HUES48 (cell line): ENCODE measurements at regions not wholly inside any gene's neighbourhood (a gene's known extent, or its start where the extent isn't known, plus 50 kb on each side); places are given as distances from the start of the nearest gene placed in this dataset.
"Not testable (repeated sequence)": the region's sequence is repeated elsewhere in the genome, so short reads cannot be mapped to it uniquely, and the experiment has no call there.

Experiments used
- H3K27ac ChIP-seq: one replicate; pipeline ENCODE4 v1.7.0; 2013; ENCODE audit warnings: low read depth, low read length, inconsistent platforms
- H3K27me3 ChIP-seq: 2 replicates; pipeline ENCODE4 v1.6.1; 2013; ENCODE audit warnings: mild to moderate bottlenecking, low read length; ENCODE audit not compliant: control insufficient read depth, insufficient read depth
- H3K36me3 ChIP-seq: 2 replicates; pipeline ENCODE4 v1.6.1; 2013; ENCODE audit warnings: low read length; ENCODE audit not compliant: control insufficient read depth, insufficient read depth
- H3K4me1 ChIP-seq: 2 replicates; pipeline ENCODE4 v1.6.1; 2013; ENCODE audit warnings: mild to moderate bottlenecking, low read length; ENCODE audit not compliant: control insufficient read depth, insufficient read depth
- H3K4me3 ChIP-seq: 2 replicates; pipeline ENCODE4 v1.5.1; 2013; ENCODE audit warnings: mild to moderate bottlenecking, low read depth, low read length
- H3K9ac ChIP-seq: 2 replicates; pipeline ENCODE4 v1.6.1; 2013; ENCODE audit warnings: mild to moderate bottlenecking, low read depth, low read length, moderate library complexity
- H3K9me3 ChIP-seq: 2 replicates; pipeline ENCODE4 v1.6.1; 2013; ENCODE audit warnings: low read length; ENCODE audit not compliant: control insufficient read depth, insufficient read depth

DNA sequence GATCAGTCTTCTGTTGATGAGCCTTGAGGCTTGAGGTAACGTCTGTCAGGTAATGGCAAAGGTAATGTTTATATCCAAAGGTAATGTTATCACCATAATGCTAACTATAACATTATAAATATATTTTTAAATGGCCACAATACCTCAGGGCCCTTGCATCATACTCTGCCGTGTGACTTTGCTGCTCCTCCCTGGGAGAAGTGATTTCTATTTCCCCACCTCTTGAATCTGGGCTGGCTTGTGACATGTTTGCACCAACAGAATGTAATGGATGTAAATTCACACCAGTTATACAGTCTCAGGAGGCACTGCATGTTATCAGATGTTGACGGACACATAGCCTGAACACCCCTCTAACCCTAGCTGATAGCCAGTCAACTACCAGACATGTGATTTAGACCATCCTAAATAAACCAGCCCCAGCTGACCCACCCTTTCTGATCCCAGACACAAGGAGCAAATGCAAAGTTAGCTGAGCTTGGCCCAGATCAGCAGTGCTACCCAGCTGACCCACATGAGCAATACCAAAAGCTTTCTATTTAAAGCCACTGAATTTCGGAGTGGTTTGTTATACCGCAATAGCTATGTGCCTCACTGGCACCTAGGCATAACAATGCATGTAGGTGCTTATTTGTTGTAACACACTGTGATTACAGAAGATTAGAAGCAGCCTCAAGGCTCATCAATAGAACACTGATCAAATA, 93.8 kb upstream of the SIRPA start:
- peaks cover 36% of the 10 kb centered on the region for H3K27me3 ChIP-seq
- H3K9ac ChIP-seq = no peak overlapping the region
- H3K4me1 ChIP-seq = peaks cover 28% of the 10 kb centered on the region
- no peaks in the 10 kb centered on the region for H3K9me3 ChIP-seq
- H3K27ac ChIP-seq = no peak overlapping the region
- no peak overlapping the region for H3K4me3 ChIP-seq
- H3K36me3 ChIP-seq = no peaks in the 10 kb centered on the region

DNA sequence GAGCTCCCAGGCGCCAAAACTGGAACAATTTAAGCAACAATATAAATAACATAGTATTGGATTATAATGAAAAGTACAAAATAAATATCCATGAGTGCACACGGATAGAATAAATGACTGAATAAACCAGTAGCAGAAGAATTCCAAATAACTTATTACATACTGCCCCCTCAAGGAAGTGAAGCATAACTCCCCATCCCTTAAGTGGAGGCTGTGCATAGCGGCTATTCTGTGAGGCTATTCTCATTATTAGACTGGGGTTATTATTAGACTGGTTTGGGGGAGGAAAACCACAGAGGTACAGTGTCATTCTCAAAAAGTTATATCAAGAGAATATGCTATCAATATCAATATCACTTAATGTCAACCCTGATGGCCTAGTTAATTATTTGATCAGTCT, 94.4 kb upstream of the SIRPA start:
- Histone ChIP-seq H3K27me3 (peaks cover 32% of the 10 kb centered on the region), H3K9me3 (no peaks in the 10 kb centered on the region), H3K4me3 (no peak overlapping the region), H3K27ac (no peak overlapping the region), H3K9ac (no peak overlapping the region), H3K4me1 (peaks cover 28% of the 10 kb centered on the region), H3K36me3 (no peaks in the 10 kb centered on the region)

GRCh38 chr20:1800180-1800579, 95.0 kb upstream of the SIRPA start:
- Histone ChIP-seq H3K27ac (no peak overlapping the region), H3K9ac (no peak overlapping the region), H3K36me3 (no peaks in the 10 kb centered on the region), H3K27me3 (peaks cover 26% of the 10 kb centered on the region), H3K4me1 (peaks cover 26% of the 10 kb centered on the region), H3K9me3 (no peaks in the 10 kb centered on the region), H3K4me3 (no peak overlapping the region)

DNA sequence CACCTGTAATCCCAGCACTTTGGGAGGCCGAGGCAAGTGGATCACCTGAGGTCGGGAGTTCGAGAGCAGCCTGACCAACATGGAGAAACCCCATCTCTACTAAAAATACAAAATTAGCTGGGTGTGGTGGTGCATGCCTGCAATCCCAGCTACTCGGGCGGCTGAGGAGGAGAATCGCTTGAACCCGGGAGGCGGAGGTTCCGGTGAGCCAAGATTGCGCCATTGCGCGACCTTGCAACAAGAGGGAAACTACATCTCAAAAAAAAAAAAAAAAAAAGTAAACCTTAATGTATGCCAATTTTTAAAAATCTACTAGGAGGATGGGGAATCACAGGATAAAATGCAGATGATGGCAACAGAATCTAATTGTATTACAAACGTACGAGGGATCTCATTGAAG, 95.5 kb upstream of the SIRPA start:
- H3K4me3 ChIP-seq, H3K27ac ChIP-seq, H3K9ac ChIP-seq, H3K9me3 ChIP-seq, H3K36me3 ChIP-seq: not testable (repeated sequence)
- peaks cover 21% of the 10 kb centered on the region for H3K4me1 ChIP-seq
- H3K27me3 ChIP-seq = peaks cover 22% of the 10 kb centered on the region

- Histone ChIP-seq H3K27me3 (peaks cover 14% of the 10 kb centered on the region), H3K36me3 (no peaks in the 10 kb centered on the region), H3K4me1 (peaks cover 20% of the 10 kb centered on the region), H3K4me3 (no peak overlapping the region), H3K9me3 (no peaks in the 10 kb centered on the region), H3K27ac (no peak overlapping the region), H3K9ac (no peak overlapping the region)
Observed at GRCh38 chr20:1798982-1799381, 96.2 kb upstream of the SIRPA start.

DNA sequence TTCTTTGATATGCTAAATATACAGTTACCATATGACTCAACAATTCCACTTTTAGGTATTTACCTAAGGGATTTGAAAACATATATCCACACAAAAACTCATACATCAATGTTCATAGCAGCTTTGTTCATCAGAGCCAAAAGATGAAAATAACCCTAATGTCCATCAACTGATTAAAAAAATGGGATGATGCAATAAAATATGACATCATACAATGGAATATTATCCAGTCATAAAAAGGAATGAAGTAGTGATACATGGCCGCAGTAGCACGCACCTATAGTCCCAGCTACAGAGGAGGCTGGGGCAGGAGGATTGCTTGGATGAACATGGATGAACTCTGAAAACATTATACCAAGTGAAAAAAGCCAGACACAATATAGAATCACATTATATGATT, 101.4 kb upstream of the SIRPA start:
- 0 out of 2 replicates have a peak, but pooled peaks cover 3% of the 10 kb centered on the region for H3K27me3 ChIP-seq
- no peak overlapping the region for H3K4me3 ChIP-seq
- no peak overlapping the region for H3K27ac ChIP-seq
- no peaks in the 10 kb centered on the region for H3K9me3 ChIP-seq
- H3K9ac ChIP-seq = no peak overlapping the region
- no peaks in the 10 kb centered on the region for H3K36me3 ChIP-seq
- peaks cover 4% of the 10 kb centered on the region; the same call in 1 of the 2 replicates for H3K4me1 ChIP-seq

- no peaks in the 10 kb centered on the region for H3K36me3 ChIP-seq
- H3K9ac ChIP-seq = no peak overlapping the region
- 0 out of 2 replicates have a peak, but pooled peaks cover 9% of the 10 kb centered on the region for H3K27me3 ChIP-seq
Observed at GRCh38 chr20:1792274-1792673, 102.9 kb upstream of the SIRPA start.

DNA sequence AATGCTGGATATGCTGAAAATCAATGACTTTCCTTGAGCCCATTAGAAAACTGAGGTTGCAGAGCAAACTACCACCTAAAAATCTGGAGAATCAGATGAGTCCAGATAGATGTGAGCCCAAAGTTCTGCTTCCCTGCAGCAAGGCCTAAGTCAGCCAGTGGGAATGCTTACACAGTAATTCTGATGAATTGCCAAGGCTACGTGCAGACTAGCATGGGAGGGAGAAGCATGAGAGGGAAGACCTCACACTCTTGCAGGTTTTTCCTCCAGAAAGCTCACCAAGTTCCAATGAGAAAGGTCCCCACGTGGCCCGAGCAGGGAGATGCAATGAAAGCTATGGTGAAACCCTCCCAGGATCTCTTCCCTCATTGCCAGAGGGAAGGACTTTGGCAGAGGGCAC, 104.8 kb upstream of the SIRPA start:
- H3K4me3 ChIP-seq = no peak overlapping the region
- H3K9me3 ChIP-seq = no peaks in the 10 kb centered on the region
- H3K36me3 ChIP-seq = no peaks in the 10 kb centered on the region
- no peaks in the 10 kb centered on the region for H3K4me1 ChIP-seq
- H3K27me3 ChIP-seq = 0 out of 2 replicates have a peak, but pooled peaks cover 9% of the 10 kb centered on the region
- H3K9ac ChIP-seq = no peak overlapping the region
- H3K27ac ChIP-seq = no peak overlapping the region

More at GRCh38 chr20:1792274-1792673, 102.9 kb upstream of the SIRPA start:
- H3K9me3 ChIP-seq = no peaks in the 10 kb centered on the region
- no peak overlapping the region for H3K4me3 ChIP-seq
- H3K4me1 ChIP-seq = no peaks in the 10 kb centered on the region
- no peak overlapping the region for H3K27ac ChIP-seq

- no peak overlapping the region for H3K27ac ChIP-seq
- no peaks in the 10 kb centered on the region for H3K9me3 ChIP-seq
- H3K36me3 ChIP-seq = no peaks in the 10 kb centered on the region
- H3K9ac ChIP-seq = no peak overlapping the region
- no peak overlapping the region for H3K4me3 ChIP-seq
- H3K27me3 ChIP-seq = 0 out of 2 replicates have a peak, but pooled peaks cover 9% of the 10 kb centered on the region
- H3K4me1 ChIP-seq = no peaks in the 10 kb centered on the region
Observed at GRCh38 chr20:1788044-1788443, 107.2 kb upstream of the SIRPA start.

DNA sequence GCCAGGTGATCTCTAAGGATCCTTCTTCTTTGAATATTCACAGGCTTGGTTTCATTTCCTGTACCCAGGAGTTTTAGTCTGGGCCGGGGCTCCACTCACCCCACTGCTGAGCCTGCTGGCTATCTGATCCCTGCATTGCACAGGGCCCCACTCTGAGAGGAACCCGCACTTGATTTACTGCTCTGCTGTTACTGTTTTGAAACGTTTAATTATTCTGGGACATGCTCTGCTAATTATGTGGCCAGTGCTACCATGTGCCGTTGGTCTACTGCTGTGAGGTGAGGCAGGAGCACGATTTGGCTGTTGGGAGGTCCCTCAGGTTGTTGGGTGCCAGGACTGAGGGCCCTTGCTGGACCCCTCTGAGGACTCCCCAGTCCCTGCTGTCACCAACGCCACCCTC, 108.7 kb upstream of the SIRPA start:
- Histone ChIP-seq H3K27me3 (0 out of 2 replicates have a peak, but pooled peaks cover 9% of the 10 kb centered on the region), H3K4me3 (no peak overlapping the region), H3K36me3 (no peaks in the 10 kb centered on the region), H3K27ac (no peak overlapping the region), H3K9me3 (no peaks in the 10 kb centered on the region), H3K4me1 (no peaks in the 10 kb centered on the region), H3K9ac (no peak overlapping the region)

DNA sequence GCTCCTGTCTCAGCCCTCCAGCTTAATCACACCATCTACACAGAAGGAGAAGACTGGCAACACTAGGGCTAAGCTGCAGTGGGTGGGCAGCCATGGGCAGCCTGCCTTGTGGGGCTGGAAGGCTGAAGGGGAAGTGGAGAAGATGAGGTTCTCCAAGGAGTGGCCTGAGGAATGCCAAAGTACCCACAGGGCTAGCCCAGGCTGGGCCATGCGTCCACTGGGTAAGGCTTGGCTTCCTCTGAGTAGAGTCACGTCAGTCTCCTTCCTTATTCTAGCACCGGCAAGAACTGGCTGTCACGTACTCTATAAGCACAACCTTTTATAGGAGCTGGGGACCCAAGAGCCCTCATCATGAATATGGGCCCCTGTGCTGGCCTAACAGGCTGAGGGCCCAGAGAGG, 110.6 kb upstream of the SIRPA start:
- Histone ChIP-seq H3K27ac (no peak overlapping the region), H3K27me3 (0 out of 2 replicates have a peak, but pooled peaks cover 9% of the 10 kb centered on the region), H3K9ac (no peak overlapping the region), H3K4me3 (no peak overlapping the region), H3K9me3 (no peaks in the 10 kb centered on the region), H3K36me3 (no peaks in the 10 kb centered on the region), H3K4me1 (no peaks in the 10 kb centered on the region)
